G401 (cell line): ENCODE measurements at regions not wholly inside any gene's neighbourhood (a gene's known extent, or its start where the extent isn't known, plus 50 kb on each side); places are given as distances from the start of the nearest gene placed in this dataset.

Experiments
- DNase-seq: peaks from one replicate; pipeline ENCODE4 v3.0.0-alpha.2; 2015; ENCODE audit warnings: low spot score
- in situ Hi-C: cut with HindIII; loops from 2 replicates; pipeline ENCODE4 v1.10.0; 2016; ENCODE audit warnings: low sequenced_read_pairs, mixed read lengths

- no peak for DNase-seq
- in situ Hi-C loops = no loop called here
Observed at GRCh38 chr13:86826232-86826631, 844.9 kb upstream of the SLITRK5 start.

DNA sequence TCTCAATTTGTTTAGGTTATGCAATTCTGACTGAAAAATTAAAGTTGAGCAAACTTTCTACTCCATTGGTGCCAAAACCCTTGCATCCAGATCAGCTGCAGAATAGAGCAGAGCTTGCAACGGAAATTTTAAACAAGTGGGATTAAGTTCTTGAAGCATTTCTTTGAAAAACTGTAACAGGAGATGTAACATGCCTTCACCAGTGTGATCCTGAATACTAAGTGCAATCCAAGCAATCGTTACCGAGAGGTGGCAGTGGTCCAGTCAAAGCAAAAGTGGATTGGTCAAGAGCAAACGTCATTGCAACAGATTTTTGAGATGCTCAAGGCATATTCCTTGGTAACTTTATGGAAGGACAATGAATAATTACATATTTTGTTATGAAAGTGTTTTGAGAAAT, 841.1 kb upstream of the SLITRK5 start:
- no peak for DNase-seq
- in situ Hi-C loops = no loop called here

DNA sequence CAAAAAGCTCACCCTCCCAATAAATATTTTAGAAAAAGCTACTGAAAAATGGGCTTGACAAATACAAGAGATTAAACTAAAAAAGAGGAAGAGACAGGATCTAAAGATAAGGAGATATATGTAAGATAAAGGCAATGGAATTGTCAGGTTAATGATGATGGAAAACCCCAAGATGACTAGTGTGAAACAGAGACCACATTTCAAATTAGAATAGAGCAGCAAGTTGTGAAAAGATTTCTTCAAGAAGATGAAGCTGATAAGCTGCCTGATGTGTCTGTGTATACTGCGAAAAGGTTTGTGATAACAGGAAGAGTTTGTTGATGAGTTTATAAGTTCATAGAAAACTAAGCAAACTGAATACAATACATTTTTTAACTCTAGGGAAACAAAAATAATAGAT, 840.1 kb upstream of the SLITRK5 start:
- in situ Hi-C loops = no loop called here
- DNase-seq = no peak

GRCh38 chr13:86838411-86839120, 832.6 kb upstream of the SLITRK5 start:
- in situ Hi-C loops = no loop called here
- no peak for DNase-seq

DNA sequence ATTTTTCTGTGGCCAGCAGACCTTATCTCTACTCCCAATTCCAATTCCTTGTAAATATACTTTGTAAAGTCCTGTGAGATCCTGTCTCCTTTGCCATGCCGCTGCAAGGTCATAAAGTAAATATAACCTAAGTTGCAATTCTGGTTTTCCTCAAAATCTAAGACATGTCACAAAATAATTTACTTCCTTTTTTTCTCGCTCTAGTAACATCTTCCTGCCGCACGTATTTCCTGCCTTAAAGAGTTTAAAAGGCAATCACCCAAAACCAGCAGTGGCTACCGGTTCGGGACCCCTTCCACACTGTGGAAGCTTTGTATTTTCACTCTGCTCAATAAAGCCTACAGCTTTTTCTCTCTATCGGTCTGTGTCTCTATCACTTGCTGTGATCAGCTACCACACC, 832.0 kb upstream of the SLITRK5 start:
- no peak for DNase-seq
- in situ Hi-C loops = no loop called here

- in situ Hi-C loops = no loop called here
- no peak for DNase-seq
Observed at GRCh38 chr13:86840250-86841191, 830.6 kb upstream of the SLITRK5 start.

- in situ Hi-C loops = no loop called here
Observed at GRCh38 chr13:86841264-86841663, 829.9 kb upstream of the SLITRK5 start.

GRCh38 chr13:86846501-86846900, 824.7 kb upstream of the SLITRK5 start:
- no peak for DNase-seq
- in situ Hi-C loops = no loop called here

More at GRCh38 chr13:86841264-86841663, 829.9 kb upstream of the SLITRK5 start:
- no peak for DNase-seq

- in situ Hi-C loops = no loop called here
- no peak for DNase-seq
Observed at GRCh38 chr13:86848716-86849115, 822.5 kb upstream of the SLITRK5 start.

DNA sequence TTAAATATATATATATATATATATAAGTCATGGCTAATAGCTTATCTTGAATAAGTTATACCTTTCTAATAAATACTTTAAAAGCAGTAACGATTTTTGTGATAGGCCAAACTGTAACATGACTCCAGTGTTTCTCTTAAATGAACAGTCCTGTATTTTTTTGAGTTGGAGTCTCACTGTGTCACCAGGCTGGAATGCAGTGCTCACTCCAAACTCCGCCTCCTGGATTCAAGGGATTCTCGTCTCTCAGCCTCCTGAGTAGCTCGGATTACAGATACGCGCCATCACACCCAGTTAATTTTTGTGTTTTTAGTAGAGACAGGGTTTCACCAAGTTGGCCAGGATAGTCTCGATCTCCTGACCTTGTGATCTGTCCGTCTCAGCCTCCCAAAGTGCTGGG, 814.2 kb upstream of the SLITRK5 start:
- in situ Hi-C loops = no loop called here
- no peak for DNase-seq

DNA sequence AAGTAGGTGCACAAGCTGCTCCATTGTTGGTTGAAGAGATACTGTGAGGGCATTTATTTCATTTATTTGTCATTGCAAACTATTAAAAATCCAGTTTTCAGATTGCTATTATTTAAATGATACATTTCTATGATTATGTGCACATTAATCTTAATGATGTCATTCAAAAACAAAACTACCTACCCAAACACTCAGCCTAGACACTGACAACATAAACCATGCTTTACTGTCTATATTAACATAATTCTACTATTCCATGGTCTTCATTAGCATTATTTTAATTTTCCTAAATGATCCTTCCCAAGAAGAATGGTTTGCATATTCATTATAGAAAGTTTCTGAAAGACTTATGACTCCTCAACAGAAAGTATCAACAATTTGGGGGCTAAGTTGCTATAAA, 813.0 kb upstream of the SLITRK5 start:
- DNase-seq = no peak
- in situ Hi-C loops = no loop called here

DNA sequence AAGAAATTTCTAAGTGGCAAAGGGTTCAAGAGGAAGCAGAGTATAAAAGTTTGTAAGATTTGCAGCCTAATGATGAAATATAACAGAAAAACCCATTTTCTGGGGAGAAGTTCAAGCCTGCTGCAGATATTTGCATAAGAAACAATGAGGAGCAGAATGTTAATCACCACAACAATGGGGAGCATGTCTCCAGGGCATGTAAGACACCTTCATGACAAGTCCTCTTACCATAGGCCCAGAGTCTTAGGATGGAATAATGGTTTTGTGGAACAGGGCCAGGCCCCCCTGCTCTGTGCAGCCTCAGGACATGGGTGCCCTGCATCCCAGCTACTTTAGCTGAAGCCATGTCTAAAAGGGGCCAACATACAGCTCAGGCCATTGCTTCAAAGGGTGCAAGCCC, 809.0 kb upstream of the SLITRK5 start:
- no peak for DNase-seq
- in situ Hi-C loops = no loop called here

- no peak for DNase-seq
- in situ Hi-C loops = no loop called here
Observed at GRCh38 chr13:86864376-86864775, 806.8 kb upstream of the SLITRK5 start.

GRCh38 chr13:86870444-86870843, 800.7 kb upstream of the SLITRK5 start:
- DNase-seq = peak; percentile 34
- in situ Hi-C loops = no loop called here

- no peak for DNase-seq
- in situ Hi-C loops = no loop called here
Observed at GRCh38 chr13:86877441-86877840, 793.7 kb upstream of the SLITRK5 start.

DNA sequence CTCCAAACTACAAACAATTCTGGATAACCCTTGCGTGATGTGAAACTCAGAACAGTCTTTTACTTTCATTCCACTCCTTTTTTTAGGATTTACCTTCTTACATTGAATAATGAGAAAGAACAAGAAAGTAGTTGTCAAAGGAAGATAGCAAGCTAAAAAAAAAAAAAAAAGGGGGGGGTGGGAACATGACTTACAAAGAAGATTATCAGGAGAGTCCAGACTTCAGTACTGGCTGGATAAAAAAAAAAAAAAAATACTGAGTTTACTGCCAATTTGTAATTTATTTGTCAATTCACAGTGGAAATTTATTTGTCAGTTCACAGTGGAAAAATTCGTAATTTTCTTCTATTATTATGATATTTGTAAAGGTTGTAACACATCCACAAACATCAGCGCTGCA, 792.4 kb upstream of the SLITRK5 start:
- no peak for DNase-seq
- in situ Hi-C loops = no loop called here

DNA sequence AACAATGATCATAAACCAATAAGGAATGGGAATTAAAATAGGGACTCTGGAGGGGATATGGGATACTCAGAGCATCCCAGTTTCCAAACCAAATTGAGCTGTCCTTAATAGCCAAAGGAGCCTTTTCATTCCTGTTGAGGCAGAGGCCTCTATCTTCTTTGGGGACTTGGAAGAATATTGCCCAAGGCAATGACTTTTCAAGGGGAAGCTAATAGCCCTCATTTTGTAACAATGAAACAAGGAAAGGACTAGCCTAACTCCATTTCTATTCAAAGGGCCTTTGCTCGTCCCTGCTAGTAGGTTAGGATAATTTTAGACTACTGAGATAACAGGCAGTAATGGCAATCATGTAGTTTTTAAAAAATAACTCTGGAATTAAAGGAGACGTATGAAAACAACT, 789.8 kb upstream of the SLITRK5 start:
- in situ Hi-C loops = no loop called here
- DNase-seq = no peak

DNA sequence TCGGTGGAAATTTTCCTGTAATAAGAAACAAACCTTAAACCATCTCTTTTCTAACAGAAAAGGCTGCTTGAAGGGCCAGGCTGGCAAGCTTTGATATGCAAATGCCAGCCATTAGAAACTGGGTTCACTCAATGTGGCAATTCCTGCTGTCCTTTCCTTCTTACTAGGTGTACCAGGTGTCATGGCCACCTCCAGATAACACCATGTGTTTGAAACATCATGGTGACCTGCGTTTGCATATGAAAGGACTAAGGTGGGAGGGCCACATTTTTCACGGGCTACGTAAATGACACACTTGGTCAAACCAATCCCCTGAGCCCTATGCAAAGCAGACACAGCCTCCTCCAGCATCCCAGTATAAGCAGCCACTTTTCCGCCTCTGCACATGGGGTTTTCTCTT, 789.1 kb upstream of the SLITRK5 start:
- DNase-seq = no peak
- in situ Hi-C loops = no loop called here

GRCh38 chr13:86882835-86883234, 788.3 kb upstream of the SLITRK5 start:
- in situ Hi-C loops = no loop called here
- no peak for DNase-seq

DNA sequence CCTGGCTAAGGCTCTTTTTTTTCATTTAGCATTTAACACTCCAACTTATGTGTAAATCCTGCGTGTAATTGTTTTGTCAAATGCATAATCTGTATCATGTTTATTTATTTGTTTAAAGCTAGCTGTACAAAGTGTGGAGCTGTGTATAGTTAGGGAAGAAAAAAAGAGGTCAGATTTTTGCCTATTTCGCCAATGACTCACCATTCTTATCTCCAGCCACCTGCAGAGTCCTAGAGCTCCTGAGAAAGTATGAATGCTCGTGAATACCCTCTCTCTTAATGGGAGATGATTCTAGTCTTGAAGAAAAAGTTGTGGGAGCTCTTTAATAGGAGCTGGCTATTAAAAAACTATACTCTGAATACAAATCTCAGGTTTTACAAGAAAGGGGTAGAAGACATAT, 778.8 kb upstream of the SLITRK5 start:
- DNase-seq = no peak
- in situ Hi-C loops = no loop called here

DNA sequence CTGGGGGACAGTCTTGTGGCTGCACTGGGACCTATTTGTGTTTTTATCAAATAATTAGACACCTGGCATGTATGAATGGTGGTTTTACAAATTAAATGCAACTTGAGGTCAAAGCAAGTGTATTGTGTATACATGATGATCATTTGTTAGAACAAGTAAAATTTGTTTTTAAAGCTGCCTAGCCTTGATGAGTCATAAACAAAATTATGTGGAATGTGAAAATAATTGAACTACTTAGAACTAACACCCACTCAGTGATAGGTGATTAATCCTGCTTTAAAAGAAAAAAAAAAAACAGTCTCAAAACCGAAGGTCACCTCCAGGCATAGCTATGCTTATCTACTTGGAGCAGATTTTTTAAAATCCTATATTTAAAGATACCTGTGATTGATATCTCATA, 770.3 kb upstream of the SLITRK5 start:
- in situ Hi-C loops = no loop called here
- DNase-seq = no peak
